NB4 (cell line): ENCODE measurements at regions not wholly inside any gene's neighbourhood (a gene's known extent, or its start where the extent isn't known, plus 50 kb on each side); places are given as distances from the start of the nearest gene placed in this dataset.

Experiments
- DNase-seq: peaks from one replicate; pipeline ENCODE4 v3.0.0; 2010; ENCODE audit warnings: low read depth
- H3K4me3 ChIP-seq: one replicate; pipeline ENCODE4 v1.5.1; 2011; ENCODE audit warnings: mild to moderate bottlenecking, low read depth, low read length, moderate library complexity
- MYC ChIP-seq: IDR thresholded peaks from 2 replicates; pipeline ENCODE4 v1.6.1; 2011; ENCODE audit warnings: low read depth, low read length
- POLR2A ChIP-seq: IDR thresholded peaks from 2 replicates; pipeline ENCODE4 v1.6.1; 2011; ENCODE audit warnings: mild to moderate bottlenecking; ENCODE audit not compliant: insufficient read length; ENCODE audit errors: extremely low read depth
- TF ChIP-seq, protein P1 (sequence below): IDR thresholded peaks from 2 replicates; pipeline ENCODE4 v1.6.1; 2011; ENCODE audit warnings: low read depth, low read length
- TF ChIP-seq, protein P2 (sequence below): IDR thresholded peaks from one replicate; pipeline ENCODE4 v1.5.1; 2012; ENCODE audit warnings: low read depth, low read length

GRCh38 chr6:150711584-150712504 lies 112.2 kb downstream of the PLEKHG1 start:
- H3K4me3 ChIP-seq: no peak overlapping the region
- no peak for DNase-seq
- TF ChIP-seq POLR2A: no peak
- TF ChIP-seq, protein P1, sequence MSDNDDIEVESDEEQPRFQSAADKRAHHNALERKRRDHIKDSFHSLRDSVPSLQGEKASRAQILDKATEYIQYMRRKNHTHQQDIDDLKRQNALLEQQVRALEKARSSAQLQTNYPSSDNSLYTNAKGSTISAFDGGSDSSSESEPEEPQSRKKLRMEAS: no peak
- no peak for TF ChIP-seq MYC
- TF ChIP-seq, protein P2, sequence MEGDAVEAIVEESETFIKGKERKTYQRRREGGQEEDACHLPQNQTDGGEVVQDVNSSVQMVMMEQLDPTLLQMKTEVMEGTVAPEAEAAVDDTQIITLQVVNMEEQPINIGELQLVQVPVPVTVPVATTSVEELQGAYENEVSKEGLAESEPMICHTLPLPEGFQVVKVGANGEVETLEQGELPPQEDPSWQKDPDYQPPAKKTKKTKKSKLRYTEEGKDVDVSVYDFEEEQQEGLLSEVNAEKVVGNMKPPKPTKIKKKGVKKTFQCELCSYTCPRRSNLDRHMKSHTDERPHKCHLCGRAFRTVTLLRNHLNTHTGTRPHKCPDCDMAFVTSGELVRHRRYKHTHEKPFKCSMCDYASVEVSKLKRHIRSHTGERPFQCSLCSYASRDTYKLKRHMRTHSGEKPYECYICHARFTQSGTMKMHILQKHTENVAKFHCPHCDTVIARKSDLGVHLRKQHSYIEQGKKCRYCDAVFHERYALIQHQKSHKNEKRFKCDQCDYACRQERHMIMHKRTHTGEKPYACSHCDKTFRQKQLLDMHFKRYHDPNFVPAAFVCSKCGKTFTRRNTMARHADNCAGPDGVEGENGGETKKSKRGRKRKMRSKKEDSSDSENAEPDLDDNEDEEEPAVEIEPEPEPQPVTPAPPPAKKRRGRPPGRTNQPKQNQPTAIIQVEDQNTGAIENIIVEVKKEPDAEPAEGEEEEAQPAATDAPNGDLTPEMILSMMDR: no peak

- DNase-seq: no peak
- H3K4me3 ChIP-seq: no peak overlapping the region
- TF ChIP-seq POLR2A (no peak), MYC (no peak)
- TF ChIP-seq, protein P1: no peak
- TF ChIP-seq, protein P2: no peak
Observed at GRCh38 chr6:150712505-150713252, 113.0 kb downstream of the PLEKHG1 start.

- no peak overlapping the region for H3K4me3 ChIP-seq
- no peak for DNase-seq
- TF ChIP-seq, protein P2: no peak
- TF ChIP-seq, protein P1: no peak
- TF ChIP-seq MYC (no peak), POLR2A (no peak)
Observed at GRCh38 chr6:150713487-150713886, 113.8 kb downstream of the PLEKHG1 start.

DNA sequence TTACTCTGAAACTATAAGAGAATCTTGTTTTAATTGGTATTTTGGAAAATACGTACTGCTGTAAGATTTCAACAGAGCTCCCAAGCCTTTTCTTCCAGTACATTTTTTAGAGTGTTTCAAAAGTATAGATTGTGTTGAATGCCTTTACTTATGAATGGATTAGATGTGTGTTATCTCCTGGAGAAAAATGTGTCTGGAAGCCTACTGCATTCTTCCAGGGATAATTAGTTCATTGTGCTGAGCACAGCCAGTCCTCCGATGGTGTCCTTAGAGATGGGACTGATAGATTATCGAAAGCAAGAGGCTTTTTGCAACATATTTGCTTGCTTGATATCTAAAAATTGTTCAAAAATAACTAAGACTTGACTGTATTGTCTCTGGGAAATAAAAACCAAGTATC lies 114.2 kb downstream of the PLEKHG1 start:
- no peak overlapping the region for H3K4me3 ChIP-seq
- TF ChIP-seq, protein P2: no peak
- TF ChIP-seq MYC: no peak
- no peak for TF ChIP-seq POLR2A
- TF ChIP-seq, protein P1: no peak
- DNase-seq: no peak

- no peak for DNase-seq
- TF ChIP-seq MYC: no peak
- TF ChIP-seq, protein P1: no peak
- TF ChIP-seq POLR2A: no peak
- TF ChIP-seq, protein P2: no peak
Observed at GRCh38 chr6:150715133-150715532, 115.4 kb downstream of the PLEKHG1 start.

More at GRCh38 chr6:150715133-150715532, 115.4 kb downstream of the PLEKHG1 start:
- H3K4me3 ChIP-seq: no peak overlapping the region
